Fibroblast of lung (primary cell): ENCODE measurements at regions not wholly inside any gene's neighbourhood (a gene's known extent, or its start where the extent isn't known, plus 50 kb on each side); places are given as distances from the start of the nearest gene placed in this dataset.

Experiments
- DNase-seq, 2 donors: peaks; one replicate each; pipeline versions ENCODE4 v3.0.0 to v3.0.0-alpha.2; 2010; ENCODE audit warnings: low read depth in 2 of 2
- H2AFZ ChIP-seq: 2 replicates; pipeline ENCODE4 v1.5.1; 2012; ENCODE audit warnings: low read length, control low read depth, inconsistent platforms
- H3K27ac ChIP-seq: 2 replicates; pipeline ENCODE4 v1.5.1; 2011; ENCODE audit warnings: low read length, control low read depth; ENCODE audit not compliant: insufficient read depth
- H3K27me3 ChIP-seq: 2 replicates; pipeline ENCODE4 v1.5.1; 2011; ENCODE audit warnings: mild to moderate bottlenecking, low read length; ENCODE audit not compliant: control insufficient read depth, insufficient read depth
- H3K36me3 ChIP-seq: 2 replicates; pipeline ENCODE4 v1.5.1; 2011; ENCODE audit warnings: low read length; ENCODE audit not compliant: control insufficient read depth, insufficient read depth
- H3K4me1 ChIP-seq: 2 replicates; pipeline ENCODE4 v1.5.1; 2011; ENCODE audit warnings: low read length; ENCODE audit not compliant: control insufficient read depth, insufficient read depth; ENCODE audit errors: extremely low read depth
- H3K4me2 ChIP-seq: 2 replicates; pipeline ENCODE4 v1.5.1; 2011; ENCODE audit warnings: low read length, control low read depth; ENCODE audit not compliant: insufficient read depth; ENCODE audit errors: extremely low read depth
- H3K4me3 ChIP-seq, 4 experiments: fragments of 200-600 bp in 1 of 4; sonication (generic) in 1 of 4; replicated peaks in 1 of 4; 2 replicates each; pipeline ENCODE4 v1.5.1; 2011 to 2016; ENCODE audit warnings: low read length in 4 of 4, low read depth in 3 of 4, mild to moderate bottlenecking in 3 of 4, control low read depth in 2 of 4, inconsistent platforms in 1 of 4, mixed read lengths in 1 of 4; ENCODE audit not compliant: insufficient read depth in 1 of 4; ENCODE audit errors: control extremely low read depth in 1 of 4
- H3K79me2 ChIP-seq: 2 replicates; pipeline ENCODE4 v1.5.1; 2012; ENCODE audit warnings: mild to moderate bottlenecking, low read length, inconsistent platforms; ENCODE audit not compliant: control insufficient read depth, insufficient read depth
- H3K9ac ChIP-seq: 2 replicates; pipeline ENCODE4 v1.5.1; 2011; ENCODE audit warnings: mild to moderate bottlenecking, low read length, control low read depth; ENCODE audit not compliant: insufficient read depth
- H3K9me3 ChIP-seq: 2 replicates; pipeline ENCODE4 v1.5.1; 2012; ENCODE audit warnings: low read depth, low read length; ENCODE audit not compliant: control insufficient read depth, insufficient read depth
- H4K20me1 ChIP-seq: 2 replicates; pipeline ENCODE4 v1.5.1; 2011; ENCODE audit warnings: low read length; ENCODE audit not compliant: control insufficient read depth, insufficient read depth; ENCODE audit errors: extremely low read depth
- CTCF ChIP-seq, 2 donors: IDR thresholded peaks in 1 of 2; conservative IDR thresholded peaks in 1 of 2; 1 replicate in 1 of 2; 2 replicates in 1 of 2; pipeline ENCODE4 v1.5.1; 2011 to 2012; ENCODE audit warnings: low read length in 2 of 2, control low read depth in 1 of 2, inconsistent platforms in 1 of 2, low read depth in 1 of 2, mild to moderate bottlenecking in 1 of 2
- EZH2 ChIP-seq: IDR thresholded peaks from 2 replicates; pipeline ENCODE4 v1.5.1; 2012; ENCODE audit warnings: low read length, control low read depth, mild to moderate bottlenecking; ENCODE audit errors: missing control alignments

GRCh38 chr14:85172889-85173477, 357.0 kb upstream of the FLRT2 start:
- DNase-seq: no peak
- H3K9ac ChIP-seq: no peak overlapping the region
- H3K4me2 ChIP-seq: no peak overlapping the region
- no peaks in the 10 kb centered on the region for H4K20me1 ChIP-seq
- no peak overlapping the region for H3K27ac ChIP-seq
- no peaks in the 10 kb centered on the region for H3K79me2 ChIP-seq
- H3K9me3 ChIP-seq: no peaks in the 10 kb centered on the region
- H3K4me3 ChIP-seq: no peak overlapping the region
- no peak overlapping the region for H2AFZ ChIP-seq
- H3K36me3 ChIP-seq: no peaks in the 10 kb centered on the region
- H3K27me3 ChIP-seq: no peaks in the 10 kb centered on the region
- no peaks in the 10 kb centered on the region for H3K4me1 ChIP-seq
- TF ChIP-seq EZH2 (no peak), CTCF (conservative IDR thresholded peaks at IDR 0.05 in 1 of 2, IDR thresholded peaks at IDR 0.05 in 1 of 2; ENCODE audit: low read depth in 1 of 2, low read length in 2 of 2) (no peak)

- H3K36me3 ChIP-seq: no peaks in the 10 kb centered on the region
- DNase-seq: peak; percentile 57 to 70
These were observed 354.4 kb upstream of the FLRT2 start for GRCh38 chr14:85175556-85175955.

GRCh38 chr14:85178864-85179263, 351.1 kb upstream of the FLRT2 start:
- no peak overlapping the region for H3K4me2 ChIP-seq
- H4K20me1 ChIP-seq: no peaks in the 10 kb centered on the region
- no peaks in the 10 kb centered on the region for H3K27me3 ChIP-seq
- no peaks in the 10 kb centered on the region for H3K4me1 ChIP-seq
- H3K9ac ChIP-seq: no peak overlapping the region
- H3K4me3 ChIP-seq: no peak overlapping the region
- H3K27ac ChIP-seq: no peak overlapping the region
- no peaks in the 10 kb centered on the region for H3K9me3 ChIP-seq
- no peak overlapping the region for H2AFZ ChIP-seq
- DNase-seq: no peak
- no peak for TF ChIP-seq EZH2
- TF ChIP-seq CTCF (conservative IDR thresholded peaks at IDR 0.05 in 1 of 2, IDR thresholded peaks at IDR 0.05 in 1 of 2; ENCODE audit: low read depth in 1 of 2, low read length in 2 of 2): no peak
- H3K36me3 ChIP-seq: no peaks in the 10 kb centered on the region
- no peaks in the 10 kb centered on the region for H3K79me2 ChIP-seq

More at GRCh38 chr14:85175556-85175955, 354.4 kb upstream of the FLRT2 start:
- Histone ChIP-seq H3K4me2 (no peak overlapping the region), H3K9me3 (no peaks in the 10 kb centered on the region), H2AFZ (no peak overlapping the region), H4K20me1 (no peaks in the 10 kb centered on the region), H3K9ac (no peak overlapping the region), H3K27ac (no peak overlapping the region), H3K4me1 (no peaks in the 10 kb centered on the region), H3K4me3 (no peak overlapping the region), H3K79me2 (no peaks in the 10 kb centered on the region), H3K27me3 (no peaks in the 10 kb centered on the region)
- no peak for TF ChIP-seq EZH2
- no peak for TF ChIP-seq CTCF (conservative IDR thresholded peaks at IDR 0.05 in 1 of 2, IDR thresholded peaks at IDR 0.05 in 1 of 2; ENCODE audit: low read depth in 1 of 2, low read length in 2 of 2)
